ENCODE measurements at regions not wholly inside any gene's neighbourhood (a gene's known extent, or its start where the extent isn't known, plus 50 kb on each side); places are given as distances from the start of the nearest gene placed in this dataset.
"Not testable (repeated sequence)": the region's sequence is repeated elsewhere in the genome, so short reads cannot be mapped to it uniquely, and the experiment has no call there.

DNA sequence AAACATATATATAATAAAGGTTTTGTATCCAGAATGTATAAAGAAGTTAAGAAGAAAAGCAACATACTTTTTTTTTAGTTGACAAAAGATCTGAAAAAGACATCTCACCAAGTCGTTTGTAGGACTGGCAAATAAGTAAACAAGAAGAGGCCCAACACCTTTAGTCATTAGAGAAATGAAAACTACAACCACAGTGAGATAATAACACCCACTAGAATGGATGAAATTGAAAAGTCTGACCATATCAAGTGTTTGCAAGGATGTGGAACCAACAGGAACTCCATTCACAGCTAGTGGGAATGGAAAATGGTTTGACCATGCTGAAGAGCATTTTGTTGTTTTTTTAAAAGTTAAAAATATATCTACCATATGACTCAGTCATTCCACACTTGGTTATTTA is 54.0 kb upstream of the PLGLB2 start:
- TF ChIP-seq, protein P1, sequence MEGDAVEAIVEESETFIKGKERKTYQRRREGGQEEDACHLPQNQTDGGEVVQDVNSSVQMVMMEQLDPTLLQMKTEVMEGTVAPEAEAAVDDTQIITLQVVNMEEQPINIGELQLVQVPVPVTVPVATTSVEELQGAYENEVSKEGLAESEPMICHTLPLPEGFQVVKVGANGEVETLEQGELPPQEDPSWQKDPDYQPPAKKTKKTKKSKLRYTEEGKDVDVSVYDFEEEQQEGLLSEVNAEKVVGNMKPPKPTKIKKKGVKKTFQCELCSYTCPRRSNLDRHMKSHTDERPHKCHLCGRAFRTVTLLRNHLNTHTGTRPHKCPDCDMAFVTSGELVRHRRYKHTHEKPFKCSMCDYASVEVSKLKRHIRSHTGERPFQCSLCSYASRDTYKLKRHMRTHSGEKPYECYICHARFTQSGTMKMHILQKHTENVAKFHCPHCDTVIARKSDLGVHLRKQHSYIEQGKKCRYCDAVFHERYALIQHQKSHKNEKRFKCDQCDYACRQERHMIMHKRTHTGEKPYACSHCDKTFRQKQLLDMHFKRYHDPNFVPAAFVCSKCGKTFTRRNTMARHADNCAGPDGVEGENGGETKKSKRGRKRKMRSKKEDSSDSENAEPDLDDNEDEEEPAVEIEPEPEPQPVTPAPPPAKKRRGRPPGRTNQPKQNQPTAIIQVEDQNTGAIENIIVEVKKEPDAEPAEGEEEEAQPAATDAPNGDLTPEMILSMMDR (IDR thresholded peaks at IDR 0.05) = not testable (repeated sequence)
- TF ChIP-seq POLR2A (IDR thresholded peaks at IDR 0.05) = not testable (repeated sequence)

Measured in lower leg skin (tissue), 3 donors.